Type B pancreatic cell (in vitro differentiated cells): ENCODE measurements at regions not wholly inside any gene's neighbourhood (a gene's known extent, or its start where the extent isn't known, plus 50 kb on each side); places are given as distances from the start of the nearest gene placed in this dataset.
"Not testable (repeated sequence)": the region's sequence is repeated elsewhere in the genome, so short reads cannot be mapped to it uniquely, and the experiment has no call there.

Source experiments
- DNase-seq: peaks from one replicate; pipeline ENCODE4 v3.0.0; 2021; ENCODE audit warnings: mixed read lengths; ENCODE audit not compliant: unreplicated experiment; ENCODE audit errors: extremely low spot score
- H3K27ac Mint-ChIP-seq: 2 replicates; pipeline ENCODE4 v1.8.0; 2021; ENCODE audit warnings: mild to moderate bottlenecking, mixed read lengths
- H3K27me3 Mint-ChIP-seq: 2 replicates; pipeline ENCODE4 v1.8.0; 2021; ENCODE audit warnings: mixed read lengths
- H3K36me3 Mint-ChIP-seq: 2 replicates; pipeline ENCODE4 v1.8.0; 2021; ENCODE audit warnings: mixed read lengths
- H3K4me1 Mint-ChIP-seq: one replicate; pipeline ENCODE4 v1.8.0; 2021; ENCODE audit warnings: mixed read lengths; ENCODE audit not compliant: unreplicated experiment
- H3K4me3 Mint-ChIP-seq: 2 replicates; pipeline ENCODE4 v1.8.0; 2021; ENCODE audit warnings: mild to moderate bottlenecking, mixed read lengths
- H3K9me3 Mint-ChIP-seq: 2 replicates; pipeline ENCODE4 v1.8.0; 2021; ENCODE audit warnings: mixed read lengths
- CTCF ChIP-seq: fragments of 200-600 bp; sonication (generic); conservative IDR thresholded peaks from 2 replicates; pipeline ENCODE4 v1.5.0; 2021; ENCODE audit warnings: antibody characterized with exemption, mild to moderate bottlenecking

DNA sequence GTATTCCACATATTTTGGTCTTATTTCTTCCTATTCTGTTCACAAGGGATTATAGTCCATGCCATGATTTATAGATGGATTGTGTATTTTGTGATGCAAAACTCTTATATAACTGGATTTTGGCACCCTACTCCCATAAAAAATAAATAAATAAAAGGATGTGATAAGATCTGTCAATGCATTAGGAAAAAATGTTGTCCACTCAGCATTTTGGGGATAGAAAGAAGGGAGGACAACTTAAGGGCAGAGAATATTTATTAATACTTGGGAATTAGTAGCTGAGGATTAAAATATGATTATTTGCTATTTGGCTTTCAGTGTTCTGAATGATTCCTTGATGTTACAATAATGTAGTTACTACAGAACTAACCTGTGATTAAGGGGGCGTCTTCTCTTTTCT, 682.6 kb downstream of the ZBBX start:
- Mint-ChIP-seq H3K4me3 (no peak overlapping the region), H3K27me3 (no peaks in the 10 kb centered on the region), H3K9me3 (no peaks in the 10 kb centered on the region), H3K36me3 (no peaks in the 10 kb centered on the region), H3K4me1 (no peaks in the 10 kb centered on the region), H3K27ac (no peak overlapping the region)
- DNase-seq: no peak
- TF ChIP-seq CTCF: no peak

DNA sequence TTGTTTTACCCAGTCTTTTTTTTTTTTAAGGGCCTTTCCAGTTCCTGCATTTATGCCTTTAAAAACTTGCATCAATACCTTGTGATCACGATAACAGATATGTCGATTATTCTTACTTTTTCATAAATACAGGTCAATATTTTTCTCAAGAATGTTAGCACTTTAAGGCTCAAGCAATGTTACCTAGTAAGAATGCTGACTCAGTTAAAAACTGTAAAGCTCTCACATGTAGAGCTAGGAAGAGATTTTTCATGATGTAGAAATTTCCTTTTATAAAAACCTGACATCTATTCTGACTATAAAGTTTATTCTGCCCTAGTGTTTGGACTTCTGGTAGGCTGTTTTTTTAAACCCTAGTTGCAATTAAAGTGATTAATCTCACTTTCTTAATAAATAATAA, 684.0 kb downstream of the ZBBX start:
- Mint-ChIP-seq H3K27ac (no peak overlapping the region), H3K36me3 (no peaks in the 10 kb centered on the region), H3K4me1 (no peaks in the 10 kb centered on the region), H3K27me3 (no peaks in the 10 kb centered on the region), H3K4me3 (no peak overlapping the region), H3K9me3 (no peaks in the 10 kb centered on the region)
- no peak for DNase-seq
- no peak for TF ChIP-seq CTCF

GRCh38 chr3:166688665-166689064, 691.4 kb downstream of the ZBBX start:
- Mint-ChIP-seq H3K4me3 (no peak overlapping the region), H3K36me3 (no peaks in the 10 kb centered on the region), H3K9me3 (peaks cover 5% of the 10 kb centered on the region), H3K27me3 (no peaks in the 10 kb centered on the region), H3K27ac (no peak overlapping the region), H3K4me1 (no peaks in the 10 kb centered on the region)
- DNase-seq: no peak
- no peak for TF ChIP-seq CTCF

GRCh38 chr3:166685246-166685645, 694.9 kb downstream of the ZBBX start:
- H3K36me3 Mint-ChIP-seq: no peaks in the 10 kb centered on the region
- no peak overlapping the region for H3K27ac Mint-ChIP-seq
- no peaks in the 10 kb centered on the region for H3K27me3 Mint-ChIP-seq
- H3K9me3 Mint-ChIP-seq: peaks cover 5% of the 10 kb centered on the region
- no peak for DNase-seq
- no peaks in the 10 kb centered on the region for H3K4me1 Mint-ChIP-seq
- no peak for TF ChIP-seq CTCF
- no peak overlapping the region for H3K4me3 Mint-ChIP-seq

DNA sequence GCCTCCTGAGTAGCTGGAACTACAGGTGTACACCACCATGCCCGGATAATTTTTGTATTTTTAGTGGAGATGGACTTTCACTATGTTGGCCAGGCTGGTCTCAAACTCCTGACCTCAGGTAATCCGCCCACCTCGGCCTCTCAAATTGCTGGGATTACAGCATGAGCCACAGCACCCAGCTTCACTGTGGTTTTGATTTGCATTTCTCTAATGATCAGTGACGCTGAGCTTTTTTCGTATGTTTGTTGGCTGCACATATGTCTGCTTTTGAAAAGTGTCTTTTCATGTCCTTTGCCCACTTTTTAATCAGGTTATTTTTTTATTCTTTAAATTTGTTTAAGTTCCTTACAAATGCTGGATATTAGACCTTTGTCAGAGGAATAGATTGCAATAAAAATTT, 696.0 kb downstream of the ZBBX start:
- not testable (repeated sequence) for H3K9me3 Mint-ChIP-seq, H3K36me3 Mint-ChIP-seq, DNase-seq, H3K27me3 Mint-ChIP-seq, H3K4me3 Mint-ChIP-seq, H3K4me1 Mint-ChIP-seq, H3K27ac Mint-ChIP-seq

DNA sequence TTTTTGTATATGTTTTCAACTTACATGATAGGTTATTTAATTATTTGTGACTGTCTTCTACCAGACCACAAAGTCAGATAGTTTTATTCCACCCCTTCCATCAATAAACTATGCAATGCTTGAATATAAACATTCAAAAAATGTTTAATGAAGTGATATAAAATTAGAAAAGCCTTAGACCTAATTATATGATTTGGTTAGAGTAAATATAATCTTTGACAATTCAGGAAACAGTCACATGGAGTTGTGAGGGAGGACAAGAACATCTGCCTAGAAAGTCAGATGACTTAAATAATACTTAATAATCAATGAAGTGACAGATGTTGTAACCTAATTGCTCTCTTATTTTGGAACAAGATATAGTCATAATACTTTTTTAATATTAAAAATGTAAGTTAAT, 710.3 kb downstream of the ZBBX start:
- no peak for DNase-seq
- H3K36me3 Mint-ChIP-seq: no peaks in the 10 kb centered on the region
- no peaks in the 10 kb centered on the region for H3K9me3 Mint-ChIP-seq
- no peak overlapping the region for H3K27ac Mint-ChIP-seq
- no peak overlapping the region for H3K4me3 Mint-ChIP-seq
- no peaks in the 10 kb centered on the region for H3K4me1 Mint-ChIP-seq
- no peak for TF ChIP-seq CTCF
- H3K27me3 Mint-ChIP-seq: no peaks in the 10 kb centered on the region
